ENCODE measurements at regions not wholly inside any gene's neighbourhood (a gene's known extent, or its start where the extent isn't known, plus 50 kb on each side); places are given as distances from the start of the nearest gene placed in this dataset.

DNA sequence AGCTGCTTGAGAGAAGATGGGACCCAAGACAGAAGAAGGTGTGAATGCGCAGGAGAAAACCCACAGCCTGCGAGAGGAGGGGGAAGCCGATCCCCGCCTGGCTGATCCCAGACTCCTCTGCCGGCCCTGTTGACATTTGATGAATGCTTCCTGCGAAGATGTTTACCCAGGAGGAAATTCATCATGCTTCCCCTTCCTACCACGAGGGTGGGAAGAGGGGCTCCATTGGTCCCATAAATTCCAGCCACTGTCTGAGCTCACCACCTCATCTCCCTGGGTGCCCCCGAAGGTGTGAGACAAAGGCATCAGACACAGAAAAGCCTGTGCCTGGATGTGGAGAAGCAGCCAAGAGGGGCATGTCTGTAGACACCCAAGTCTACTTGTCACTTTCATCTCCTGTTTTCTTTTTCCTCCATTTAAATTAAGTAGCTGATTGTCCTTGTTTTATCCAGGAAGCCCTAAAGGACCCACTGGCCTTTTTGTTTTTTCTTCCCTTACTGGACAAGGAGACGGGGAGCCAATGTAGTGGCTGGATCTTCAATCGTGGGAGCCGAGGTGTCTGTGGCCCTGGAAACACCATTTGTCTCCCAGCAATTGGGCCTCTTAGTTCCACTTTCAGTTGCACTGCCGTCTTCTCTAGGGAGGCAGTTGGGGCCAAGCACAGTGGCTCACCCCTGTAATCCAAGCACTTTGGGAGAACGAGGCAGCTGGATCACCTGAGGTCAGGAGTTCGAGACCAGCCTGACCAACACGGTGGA, 95.3 kb upstream of the HES1 start:
- Histone ChIP-seq H3K9ac (ENCODE audit: low read length) (no peak overlapping the region), H3K9me3 (ENCODE audit: control insufficient read depth, low read depth, low read length) (no peaks in the 10 kb centered on the region), H3K4me3 (ENCODE audit: low read length) (no peak overlapping the region), H3K27ac (ENCODE audit: low read length) (no peak overlapping the region), H3K27me3 (ENCODE audit: control insufficient read depth, insufficient read depth, low read length) (no peaks in the 10 kb centered on the region), H3K4me1 (ENCODE audit: control insufficient read depth, low read depth, low read length) (no peaks in the 10 kb centered on the region), H3K36me3 (ENCODE audit: control insufficient read depth, low read depth, low read length) (no peaks in the 10 kb centered on the region)

DNA sequence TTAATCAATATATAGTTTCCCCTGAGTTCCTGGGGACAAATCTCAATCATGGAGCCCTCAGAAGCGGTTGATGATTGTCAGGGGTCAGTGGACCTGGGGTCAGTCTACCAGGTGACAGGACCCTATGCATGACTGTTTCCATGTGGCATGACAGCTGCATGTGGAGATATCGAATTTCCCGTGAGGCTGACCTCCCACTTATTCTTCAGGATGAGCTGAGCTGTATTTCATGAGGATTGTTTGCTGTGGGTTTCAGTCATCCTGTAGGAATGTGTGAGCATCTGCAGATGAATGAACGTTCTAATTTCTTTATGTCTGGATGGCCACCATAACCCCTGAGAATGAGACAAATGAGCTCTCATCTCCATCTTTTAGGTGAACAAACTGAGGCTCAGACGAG, 93.0 kb upstream of the HES1 start:
- Histone ChIP-seq H3K4me3 (ENCODE audit: low read length) (no peak overlapping the region), H3K9ac (ENCODE audit: low read length) (no peak overlapping the region), H3K4me1 (ENCODE audit: control insufficient read depth, low read depth, low read length) (no peaks in the 10 kb centered on the region), H3K36me3 (ENCODE audit: control insufficient read depth, low read depth, low read length) (no peaks in the 10 kb centered on the region), H3K27me3 (ENCODE audit: control insufficient read depth, insufficient read depth, low read length) (no peaks in the 10 kb centered on the region), H3K27ac (ENCODE audit: low read length) (no peak overlapping the region), H3K9me3 (ENCODE audit: control insufficient read depth, low read depth, low read length) (no peaks in the 10 kb centered on the region)

DNA sequence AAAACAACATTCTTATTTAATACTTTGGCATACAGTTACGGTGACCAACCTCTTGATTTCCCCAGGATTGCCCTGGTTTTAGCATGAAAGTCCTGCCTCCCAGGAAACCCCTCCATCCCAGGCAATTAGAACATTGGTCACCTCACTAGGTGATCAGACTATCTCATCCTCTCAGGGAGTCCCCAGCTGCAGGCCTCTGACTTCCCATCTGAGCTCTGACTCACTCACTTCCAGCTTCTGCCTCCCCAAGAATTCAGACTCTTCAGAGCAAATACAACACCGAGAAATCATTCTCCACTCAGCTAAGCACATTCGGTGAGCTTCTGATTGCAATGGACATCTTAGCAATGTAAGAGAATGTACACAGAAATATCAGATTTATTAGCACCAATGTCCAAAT, 92.4 kb upstream of the HES1 start:
- H3K27ac ChIP-seq (ENCODE audit: low read length): no peak overlapping the region
- H3K4me3 ChIP-seq (ENCODE audit: low read length): no peak overlapping the region
- no peaks in the 10 kb centered on the region for H3K9me3 ChIP-seq (ENCODE audit: control insufficient read depth, low read depth, low read length)
- no peaks in the 10 kb centered on the region for H3K36me3 ChIP-seq (ENCODE audit: control insufficient read depth, low read depth, low read length)
- H3K27me3 ChIP-seq (ENCODE audit: control insufficient read depth, insufficient read depth, low read length): no peaks in the 10 kb centered on the region
- no peak overlapping the region for H3K9ac ChIP-seq (ENCODE audit: low read length)
- H3K4me1 ChIP-seq (ENCODE audit: control insufficient read depth, low read depth, low read length): no peaks in the 10 kb centered on the region

GRCh38 chr3:194045289-194045688, 90.7 kb upstream of the HES1 start:
- H3K4me3 ChIP-seq (ENCODE audit: low read length): no peak overlapping the region
- H3K4me1 ChIP-seq (ENCODE audit: control insufficient read depth, low read depth, low read length): no peaks in the 10 kb centered on the region
- H3K27ac ChIP-seq (ENCODE audit: low read length): no peak overlapping the region
- no peaks in the 10 kb centered on the region for H3K27me3 ChIP-seq (ENCODE audit: control insufficient read depth, insufficient read depth, low read length)
- H3K9ac ChIP-seq (ENCODE audit: low read length): no peak overlapping the region
- no peaks in the 10 kb centered on the region for H3K9me3 ChIP-seq (ENCODE audit: control insufficient read depth, low read depth, low read length)
- no peaks in the 10 kb centered on the region for H3K36me3 ChIP-seq (ENCODE audit: control insufficient read depth, low read depth, low read length)

- no peaks in the 10 kb centered on the region for H3K36me3 ChIP-seq (ENCODE audit: control insufficient read depth, low read depth, low read length)
- H3K9me3 ChIP-seq (ENCODE audit: control insufficient read depth, low read depth, low read length): peaks cover under 1% of the 10 kb centered on the region
- H3K4me3 ChIP-seq (ENCODE audit: low read length): no peak overlapping the region
- H3K27ac ChIP-seq (ENCODE audit: low read length): no peak overlapping the region
- H3K9ac ChIP-seq (ENCODE audit: low read length): no peak overlapping the region
- no peaks in the 10 kb centered on the region for H3K27me3 ChIP-seq (ENCODE audit: control insufficient read depth, insufficient read depth, low read length)
- H3K4me1 ChIP-seq (ENCODE audit: control insufficient read depth, low read depth, low read length): no peaks in the 10 kb centered on the region
Measured at GRCh38 chr3:194045919-194046318, 90.0 kb upstream of the HES1 start.

DNA sequence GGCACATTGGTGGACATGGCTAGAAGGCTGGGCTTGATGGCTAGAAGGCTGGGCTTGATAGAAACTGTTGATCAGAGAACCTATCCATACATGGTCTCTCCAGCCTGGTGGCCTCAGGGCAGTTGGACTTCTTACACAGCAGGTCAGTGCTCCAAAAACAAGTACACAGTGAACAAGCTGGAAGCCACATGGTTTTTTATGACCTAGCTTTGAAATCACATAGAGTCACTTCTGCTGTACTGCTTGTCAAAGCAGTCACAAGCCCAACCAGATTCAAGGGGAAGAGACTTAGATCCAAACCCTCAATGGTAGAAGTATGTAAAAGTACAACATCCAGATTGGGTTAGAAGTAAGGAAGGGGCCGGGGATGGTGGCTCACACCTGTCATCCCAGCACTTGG, 89.4 kb upstream of the HES1 start:
- H3K4me1 ChIP-seq (ENCODE audit: control insufficient read depth, low read depth, low read length): no peaks in the 10 kb centered on the region
- H3K4me3 ChIP-seq (ENCODE audit: low read length): no peak overlapping the region
- H3K27ac ChIP-seq (ENCODE audit: low read length): no peak overlapping the region
- H3K9ac ChIP-seq (ENCODE audit: low read length): no peak overlapping the region
- H3K27me3 ChIP-seq (ENCODE audit: control insufficient read depth, insufficient read depth, low read length): no peaks in the 10 kb centered on the region
- H3K36me3 ChIP-seq (ENCODE audit: control insufficient read depth, low read depth, low read length): no peaks in the 10 kb centered on the region
- peaks cover 6% of the 10 kb centered on the region for H3K9me3 ChIP-seq (ENCODE audit: control insufficient read depth, low read depth, low read length)

DNA sequence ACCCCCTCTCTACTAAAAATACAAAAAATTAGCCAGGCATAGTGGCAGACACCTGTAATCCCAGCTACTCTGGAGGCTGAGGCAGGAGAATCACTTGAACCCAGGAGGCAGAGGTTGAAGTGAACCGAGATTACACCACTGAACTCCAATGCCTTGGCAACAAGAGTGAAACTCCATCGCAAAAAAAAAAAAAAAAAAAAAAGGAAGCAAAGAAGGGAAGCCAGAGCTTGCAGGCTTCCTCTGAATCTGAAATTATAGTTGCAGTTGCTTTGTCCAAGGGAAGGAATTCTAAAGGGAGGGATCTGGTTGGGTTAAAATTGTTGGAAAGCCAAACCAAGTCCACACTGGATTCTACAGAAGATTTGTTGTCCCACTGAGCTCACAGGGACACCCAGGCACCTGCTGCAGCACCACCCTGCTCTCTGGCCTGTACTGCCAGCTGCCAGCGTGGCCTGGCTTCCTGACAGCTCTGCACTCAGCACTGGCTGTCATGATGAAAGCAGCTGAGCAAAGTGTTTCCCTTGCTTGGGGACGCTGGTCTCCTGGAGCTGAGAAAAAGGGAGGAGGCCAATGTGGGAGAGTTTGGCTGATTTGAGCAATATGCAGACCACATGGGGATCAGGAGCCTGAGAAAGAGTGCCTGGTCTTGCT, 88.8 kb upstream of the HES1 start:
- H3K4me3 ChIP-seq (ENCODE audit: low read length): no peak overlapping the region
- no peaks in the 10 kb centered on the region for H3K4me1 ChIP-seq (ENCODE audit: control insufficient read depth, low read depth, low read length)
- no peaks in the 10 kb centered on the region for H3K36me3 ChIP-seq (ENCODE audit: control insufficient read depth, low read depth, low read length)
- no peak overlapping the region for H3K9ac ChIP-seq (ENCODE audit: low read length)
- no peaks in the 10 kb centered on the region for H3K27me3 ChIP-seq (ENCODE audit: control insufficient read depth, insufficient read depth, low read length)
- H3K27ac ChIP-seq (ENCODE audit: low read length): no peak overlapping the region
- H3K9me3 ChIP-seq (ENCODE audit: control insufficient read depth, low read depth, low read length): peaks cover 7% of the 10 kb centered on the region

DNA sequence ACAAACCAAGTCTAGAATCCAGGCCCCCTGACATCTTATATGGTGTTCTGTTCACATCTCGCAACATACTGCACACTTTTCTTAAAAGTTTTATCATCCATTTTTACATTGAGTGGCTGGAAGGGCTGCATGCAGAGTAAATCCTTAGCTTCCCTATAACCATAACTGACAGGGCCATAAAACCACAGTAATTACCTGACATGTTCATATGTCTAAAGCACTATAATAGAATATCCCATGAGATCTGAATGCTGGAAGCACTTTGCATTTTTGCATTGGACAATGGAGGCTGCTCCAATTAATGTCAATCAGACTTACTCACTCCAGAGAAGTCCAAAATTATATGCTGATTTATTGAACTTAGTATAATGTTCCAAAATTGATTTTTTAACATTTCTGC, 86.6 kb upstream of the HES1 start:
- H3K9me3 ChIP-seq (ENCODE audit: control insufficient read depth, low read depth, low read length): peaks cover 7% of the 10 kb centered on the region
- H3K36me3 ChIP-seq (ENCODE audit: control insufficient read depth, low read depth, low read length): no peaks in the 10 kb centered on the region
- no peak overlapping the region for H3K27ac ChIP-seq (ENCODE audit: low read length)
- H3K9ac ChIP-seq (ENCODE audit: low read length): no peak overlapping the region
- H3K4me3 ChIP-seq (ENCODE audit: low read length): no peak overlapping the region
- peaks cover 5% of the 10 kb centered on the region for H3K27me3 ChIP-seq (ENCODE audit: control insufficient read depth, insufficient read depth, low read length)
- peaks cover 2% of the 10 kb centered on the region for H3K4me1 ChIP-seq (ENCODE audit: control insufficient read depth, low read depth, low read length)

- no peaks in the 10 kb centered on the region for H3K36me3 ChIP-seq (ENCODE audit: control insufficient read depth, low read depth, low read length)
Measured at GRCh38 chr3:194050782-194051320, 85.1 kb upstream of the HES1 start.

DNA sequence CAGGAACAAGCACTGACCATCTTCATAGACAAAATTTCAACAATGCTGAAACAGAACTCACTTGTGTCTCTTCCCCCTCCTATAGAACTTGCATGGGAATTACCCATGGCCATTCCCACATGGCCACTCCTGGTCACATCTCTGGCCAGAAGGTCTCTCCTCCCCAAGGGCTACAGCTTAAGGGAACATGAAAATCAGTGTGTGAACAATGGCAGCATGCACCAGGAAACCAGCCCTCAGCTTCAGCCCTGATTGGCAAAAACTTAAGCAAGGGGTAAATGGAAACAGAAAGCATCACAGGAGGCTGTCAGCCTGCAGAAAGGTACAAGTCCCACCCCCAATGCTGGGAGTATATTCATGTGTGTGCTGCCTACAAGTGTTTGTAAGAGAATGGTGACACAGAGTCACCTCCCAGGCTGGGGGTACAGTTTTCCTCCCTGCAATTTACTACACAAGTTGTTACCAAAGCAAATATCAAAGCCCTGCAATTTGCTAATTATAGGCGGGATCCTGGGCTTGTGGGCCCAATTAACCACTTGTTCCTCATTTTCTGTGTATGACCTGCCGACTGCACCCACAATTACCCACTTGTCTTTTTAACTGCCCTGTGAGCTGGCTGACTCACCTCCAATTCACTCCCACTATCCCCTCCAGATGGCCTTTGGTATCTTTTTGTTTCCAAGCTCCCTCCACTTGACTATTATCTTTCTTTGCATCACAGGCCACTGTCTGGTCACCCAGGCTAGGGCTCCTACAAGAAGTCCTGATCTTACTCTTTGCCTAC, 84.4 kb upstream of the HES1 start:
- Histone ChIP-seq H3K36me3 (ENCODE audit: control insufficient read depth, low read depth, low read length) (no peaks in the 10 kb centered on the region), H3K9me3 (ENCODE audit: control insufficient read depth, low read depth, low read length) (peaks cover 7% of the 10 kb centered on the region), H3K27ac (ENCODE audit: low read length) (no peak overlapping the region), H3K27me3 (ENCODE audit: control insufficient read depth, insufficient read depth, low read length) (peaks cover 8% of the 10 kb centered on the region), H3K4me3 (ENCODE audit: low read length) (no peak overlapping the region), H3K4me1 (ENCODE audit: control insufficient read depth, low read depth, low read length) (peaks cover 16% of the 10 kb centered on the region), H3K9ac (ENCODE audit: low read length) (no peak overlapping the region)

More at GRCh38 chr3:194050782-194051320, 85.1 kb upstream of the HES1 start:
- no peak overlapping the region for H3K4me3 ChIP-seq (ENCODE audit: low read length)
- no peak overlapping the region for H3K9ac ChIP-seq (ENCODE audit: low read length)
- H3K4me1 ChIP-seq (ENCODE audit: control insufficient read depth, low read depth, low read length): peaks cover 15% of the 10 kb centered on the region
- H3K27ac ChIP-seq (ENCODE audit: low read length): no peak overlapping the region
- peaks cover 7% of the 10 kb centered on the region for H3K9me3 ChIP-seq (ENCODE audit: control insufficient read depth, low read depth, low read length)
- peaks cover 5% of the 10 kb centered on the region for H3K27me3 ChIP-seq (ENCODE audit: control insufficient read depth, insufficient read depth, low read length)

GRCh38 chr3:194053136-194053535, 82.8 kb upstream of the HES1 start:
- no peak overlapping the region for H3K9ac ChIP-seq (ENCODE audit: low read length)
- H3K4me1 ChIP-seq (ENCODE audit: control insufficient read depth, low read depth, low read length): peaks cover 27% of the 10 kb centered on the region
- H3K36me3 ChIP-seq (ENCODE audit: control insufficient read depth, low read depth, low read length): no peaks in the 10 kb centered on the region
- H3K27ac ChIP-seq (ENCODE audit: low read length): no peak overlapping the region
- H3K9me3 ChIP-seq (ENCODE audit: control insufficient read depth, low read depth, low read length): peaks cover 7% of the 10 kb centered on the region
- peaks cover 13% of the 10 kb centered on the region for H3K27me3 ChIP-seq (ENCODE audit: control insufficient read depth, insufficient read depth, low read length)
- H3K4me3 ChIP-seq (ENCODE audit: low read length): no peak overlapping the region
